ENCODE measurements at regions not wholly inside any gene's neighbourhood (a gene's known extent, or its start where the extent isn't known, plus 50 kb on each side); places are given as distances from the start of the nearest gene placed in this dataset.

DNA sequence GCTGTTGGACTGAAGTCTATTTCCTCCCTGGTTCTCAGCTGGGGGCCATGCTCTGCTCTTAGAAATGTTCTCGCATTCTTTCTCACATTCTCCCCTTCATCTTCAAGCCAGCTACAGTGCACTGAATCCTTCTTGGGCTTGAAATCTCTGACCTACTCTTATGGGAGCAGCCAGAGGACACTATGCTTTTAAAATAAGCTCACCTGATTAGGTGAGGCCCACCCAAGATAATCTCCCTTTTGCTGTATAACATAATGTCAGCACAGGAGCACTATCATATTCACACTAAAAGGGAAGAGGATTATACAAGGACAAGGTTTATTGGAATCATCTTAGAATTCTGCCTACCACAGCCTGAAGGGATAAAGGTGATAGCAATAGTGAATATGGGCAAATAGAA is 146.3 kb downstream of the ZNF674 start:
- dilution Hi-C loops (cut with MboI; ENCODE audit: extremely low pct_ligation_motif_present, low sequenced_read_pairs) (no loop called here), intact Hi-C loops (cut with micrococcal nuclease) (no loop called here)
- no peaks in the 10 kb centered on the region for H3K36me3 ChIP-seq (ENCODE audit: control insufficient read depth in 2 of 2, extremely low read depth in 1 of 2, insufficient read depth in 2 of 2, low read length in 2 of 2)
- ChIA-PET POLR2A (no interaction called here), CTCF (interaction anchor here (1.4 to 2.4 kb wide), 2 partner anchors 10 to 12 kb away, joined by 5 to 8 read pairs; no protein-coding TSS in a partner anchor)
- no peaks in the 10 kb centered on the region for H4K20me1 ChIP-seq (replicated peaks; ENCODE audit: control insufficient read depth, extremely low read depth, insufficient read depth, low read length)
- H3K27me3 ChIP-seq (ENCODE audit: control insufficient read depth in 2 of 2, insufficient read depth in 2 of 2, low read length in 2 of 2) = no peaks in the 10 kb centered on the region
- H3K9ac ChIP-seq (replicated peaks; ENCODE audit: extremely low read depth, insufficient read depth, low read length) = no peak overlapping the region
- no peaks in the 10 kb centered on the region for H3K9me1 ChIP-seq (replicated peaks; ENCODE audit: control insufficient read depth, extremely low read depth, insufficient read depth, low read length)
- no peak overlapping the region for H3K27ac ChIP-seq (ENCODE audit: insufficient read depth, low read depth, low read length)
- BruUV-seq (replicated peaks) = no TSS peak
- TF ChIP-seq POLR2A (IDR thresholded peaks at IDR 0.05; ENCODE audit: low read depth, low read length) (no peak), POLR2AphosphoS5 (IDR thresholded peaks at IDR 0.05; ENCODE audit: insufficient read depth, low read depth, low read length) (no peak), JUN (IDR thresholded peaks at IDR 0.05; ENCODE audit: borderline replicate concordance, insufficient read depth, insufficient read length, low read depth) (no peak), MYC (IDR thresholded peaks at IDR 0.05; ENCODE audit: low read depth, low read length) (no peak), EZH2 (IDR thresholded peaks at IDR 0.05; ENCODE audit: borderline replicate concordance, low read depth, low read length, severe bottlenecking) (no peak), FOS (IDR thresholded peaks at IDR 0.05; ENCODE audit: borderline replicate concordance, insufficient read depth, low read length) (no peak), GATA2 (IDR thresholded peaks at IDR 0.05; ENCODE audit: insufficient read depth, insufficient read length, low read depth, low read length) (no peak)
- TF ChIP-seq, protein P1, sequence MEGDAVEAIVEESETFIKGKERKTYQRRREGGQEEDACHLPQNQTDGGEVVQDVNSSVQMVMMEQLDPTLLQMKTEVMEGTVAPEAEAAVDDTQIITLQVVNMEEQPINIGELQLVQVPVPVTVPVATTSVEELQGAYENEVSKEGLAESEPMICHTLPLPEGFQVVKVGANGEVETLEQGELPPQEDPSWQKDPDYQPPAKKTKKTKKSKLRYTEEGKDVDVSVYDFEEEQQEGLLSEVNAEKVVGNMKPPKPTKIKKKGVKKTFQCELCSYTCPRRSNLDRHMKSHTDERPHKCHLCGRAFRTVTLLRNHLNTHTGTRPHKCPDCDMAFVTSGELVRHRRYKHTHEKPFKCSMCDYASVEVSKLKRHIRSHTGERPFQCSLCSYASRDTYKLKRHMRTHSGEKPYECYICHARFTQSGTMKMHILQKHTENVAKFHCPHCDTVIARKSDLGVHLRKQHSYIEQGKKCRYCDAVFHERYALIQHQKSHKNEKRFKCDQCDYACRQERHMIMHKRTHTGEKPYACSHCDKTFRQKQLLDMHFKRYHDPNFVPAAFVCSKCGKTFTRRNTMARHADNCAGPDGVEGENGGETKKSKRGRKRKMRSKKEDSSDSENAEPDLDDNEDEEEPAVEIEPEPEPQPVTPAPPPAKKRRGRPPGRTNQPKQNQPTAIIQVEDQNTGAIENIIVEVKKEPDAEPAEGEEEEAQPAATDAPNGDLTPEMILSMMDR (IDR thresholded peaks at IDR 0.05; ENCODE audit: extremely low read depth in 1 of 2, insufficient read depth in 1 of 2, low read depth in 1 of 2, low read length in 2 of 2) = no peak
- TF ChIP-seq, protein P2, sequence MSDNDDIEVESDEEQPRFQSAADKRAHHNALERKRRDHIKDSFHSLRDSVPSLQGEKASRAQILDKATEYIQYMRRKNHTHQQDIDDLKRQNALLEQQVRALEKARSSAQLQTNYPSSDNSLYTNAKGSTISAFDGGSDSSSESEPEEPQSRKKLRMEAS (IDR thresholded peaks at IDR 0.05; ENCODE audit: insufficient read depth, insufficient read length) = no peak
- no peak overlapping the region for H2AFZ ChIP-seq (ENCODE audit: low read depth, low read length)
- H3K4me2 ChIP-seq (ENCODE audit: insufficient read depth, low read length) = no peak overlapping the region
- no peak overlapping the region for H3K4me3 ChIP-seq (replicated peaks in 1 of 3; ENCODE audit: insufficient read depth in 1 of 3, low read depth in 1 of 3, low read length in 3 of 3)
- no peaks in the 10 kb centered on the region for H3K79me2 ChIP-seq (ENCODE audit: control insufficient read depth, insufficient read depth, low read length)
- no peaks in the 10 kb centered on the region for H3K4me1 ChIP-seq (ENCODE audit: control insufficient read depth, extremely low read depth, insufficient read depth, low read length)
- FAIRE-seq (no peak), DNase-seq (ENCODE audit: low read depth, low spot score) (no peak)
- no peaks in the 10 kb centered on the region for H3K9me3 ChIP-seq (replicated peaks; ENCODE audit: control insufficient read depth, insufficient read depth, low read length)
